Dermis microvascular lymphatic vessel endothelial cell (primary cell): ENCODE measurements at regions not wholly inside any gene's neighbourhood (a gene's known extent, or its start where the extent isn't known, plus 50 kb on each side); places are given as distances from the start of the nearest gene placed in this dataset.

Experiments used
- DNase-seq, 2 donors: peaks; one replicate each; pipeline versions ENCODE4 v3.0.0 to v3.0.0-alpha.2; 2010; ENCODE audit warnings: low read depth in 2 of 2

GRCh38 chr6:14187406-14187805, 69.8 kb downstream of the CD83 start:
- no peak for DNase-seq

DNA sequence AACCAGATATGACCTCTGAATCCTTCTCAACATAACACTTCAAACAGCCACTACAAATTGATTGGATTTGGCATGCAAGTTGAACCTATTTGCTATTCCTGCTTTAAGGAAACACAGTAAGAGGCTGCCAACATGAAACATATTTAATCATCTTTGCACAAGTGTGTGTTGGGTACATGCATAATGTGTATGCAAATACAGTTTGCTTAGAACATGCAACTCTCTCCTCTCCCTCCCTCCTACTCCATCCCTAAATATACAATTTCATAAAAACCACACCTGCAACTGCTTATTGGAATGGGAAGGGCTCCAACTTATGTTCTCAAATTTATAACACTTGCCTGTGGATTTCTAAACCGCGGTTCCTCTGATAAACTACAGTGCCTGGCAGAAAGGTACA, 71.5 kb downstream of the CD83 start:
- DNase-seq: no peak

DNA sequence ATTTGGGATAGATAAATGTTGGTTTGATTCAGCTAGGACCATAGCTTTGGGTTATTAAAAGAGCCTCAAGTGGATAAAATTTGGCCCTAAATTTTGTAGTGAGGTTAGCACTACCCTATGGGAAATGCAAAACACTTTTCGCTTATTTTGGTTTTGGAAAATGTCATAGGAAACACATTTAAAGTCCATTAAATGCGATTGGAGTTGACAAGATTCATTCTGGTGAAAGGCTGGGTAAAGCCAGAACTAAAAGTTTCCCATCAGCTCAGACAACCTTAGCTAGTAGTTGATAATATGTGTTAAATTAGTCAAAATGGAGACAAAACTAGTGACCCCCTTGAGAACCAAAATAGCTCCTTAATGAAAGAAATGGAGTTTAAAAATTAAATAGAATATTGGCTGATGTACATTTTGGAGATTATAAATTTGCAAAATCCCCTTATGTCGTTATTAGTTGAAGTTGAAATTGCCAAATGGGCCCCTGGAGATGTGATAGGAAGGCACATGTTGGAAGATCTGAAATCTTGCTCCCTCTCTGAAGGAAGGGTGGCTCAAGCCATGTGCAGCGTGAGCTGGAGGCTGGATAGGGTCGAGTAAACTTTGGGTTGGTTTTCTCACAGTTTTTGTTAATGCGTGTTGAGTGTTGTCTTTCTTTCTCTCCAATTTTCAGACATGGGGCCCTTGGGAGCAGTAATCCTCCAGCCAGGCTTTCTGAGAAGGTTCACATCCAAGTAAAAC, 72.8 kb downstream of the CD83 start:
- DNase-seq: no peak

GRCh38 chr6:14190929-14191224, 73.3 kb downstream of the CD83 start:
- DNase-seq: no peak

DNA sequence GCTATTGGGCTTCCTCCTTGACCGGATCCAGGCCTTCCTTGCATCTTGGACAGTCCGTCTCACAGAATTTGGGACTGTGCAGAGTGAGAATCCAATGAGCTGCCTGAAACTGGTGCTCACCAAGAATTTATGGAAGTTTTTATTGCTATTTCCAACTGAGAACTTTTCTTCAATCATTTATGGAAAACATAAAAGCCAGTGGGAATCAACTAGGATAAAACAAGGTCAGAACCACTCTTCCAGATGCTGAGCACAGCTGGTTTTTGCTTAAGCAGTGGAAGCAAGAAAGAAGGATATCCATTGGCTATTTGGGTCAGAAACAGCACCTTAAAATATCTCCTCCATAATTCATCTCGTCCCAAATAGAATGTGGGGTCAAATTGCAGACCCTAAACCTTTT, 74.2 kb downstream of the CD83 start:
- DNase-seq: no peak

GRCh38 chr6:14192216-14192788, 74.7 kb downstream of the CD83 start:
- no peak for DNase-seq

GRCh38 chr6:14193524-14193923, 76.0 kb downstream of the CD83 start:
- no peak for DNase-seq

- DNase-seq: no peak
These were observed 76.9 kb downstream of the CD83 start for GRCh38 chr6:14194483-14194882.

DNA sequence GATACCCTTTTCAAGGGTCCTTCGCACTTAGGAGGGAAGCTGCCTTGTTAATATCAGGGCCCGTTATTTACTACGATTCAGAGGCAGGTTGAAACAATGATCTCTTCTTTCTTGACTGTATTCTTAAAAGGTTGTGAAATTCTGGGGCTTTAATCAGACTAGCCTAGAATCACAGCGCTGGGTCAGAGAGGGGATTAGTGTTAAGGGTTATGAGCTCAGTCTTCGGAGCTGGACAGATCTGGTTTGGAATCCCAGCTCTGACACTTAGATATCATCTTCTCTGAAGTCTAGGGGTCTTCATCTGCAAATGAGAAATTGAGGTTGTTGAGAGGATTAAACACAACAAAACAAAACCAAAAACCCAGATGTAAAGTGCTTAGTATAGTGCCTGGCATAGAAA, 77.4 kb downstream of the CD83 start:
- no peak for DNase-seq

DNA sequence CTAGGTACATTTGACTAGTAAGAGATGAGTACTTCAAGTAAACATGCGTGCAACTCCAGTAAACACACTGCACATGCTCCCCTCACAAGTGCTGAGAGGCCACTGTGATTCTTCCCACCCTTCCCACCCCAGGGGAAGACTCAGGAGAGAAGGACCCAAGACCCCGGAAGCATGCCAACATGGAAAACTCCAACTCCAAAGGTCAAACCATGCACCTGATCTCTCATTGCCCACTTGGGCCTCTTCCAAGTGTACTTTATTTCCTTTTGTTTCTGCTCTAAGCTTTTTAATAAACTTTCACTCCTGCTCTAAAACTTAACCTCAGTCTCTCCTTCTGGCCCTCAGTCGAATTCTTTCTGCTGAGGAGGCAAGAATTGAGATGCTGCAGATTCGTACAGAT, 78.5 kb downstream of the CD83 start:
- no peak for DNase-seq

DNA sequence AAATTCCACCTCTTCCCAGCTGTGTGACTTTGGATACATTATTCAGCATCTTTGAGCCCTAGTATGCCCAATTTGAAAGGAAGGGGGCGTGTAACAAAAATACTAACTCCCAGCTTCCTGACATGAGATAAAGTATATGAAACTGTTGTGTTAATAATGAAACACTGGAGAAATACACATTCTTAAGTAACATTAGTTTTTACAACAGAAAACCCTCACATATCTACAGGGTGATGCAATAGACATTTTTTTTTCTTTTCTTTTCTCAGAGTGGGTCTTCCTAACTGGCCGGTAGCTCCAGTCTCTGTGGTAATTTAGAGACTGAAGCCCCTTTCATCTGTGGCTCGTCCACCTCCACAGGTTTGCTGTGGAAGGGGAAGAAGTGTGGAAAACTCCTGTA, 79.5 kb downstream of the CD83 start:
- no peak for DNase-seq

GRCh38 chr6:14200047-14200446, 82.5 kb downstream of the CD83 start:
- DNase-seq: no peak

DNA sequence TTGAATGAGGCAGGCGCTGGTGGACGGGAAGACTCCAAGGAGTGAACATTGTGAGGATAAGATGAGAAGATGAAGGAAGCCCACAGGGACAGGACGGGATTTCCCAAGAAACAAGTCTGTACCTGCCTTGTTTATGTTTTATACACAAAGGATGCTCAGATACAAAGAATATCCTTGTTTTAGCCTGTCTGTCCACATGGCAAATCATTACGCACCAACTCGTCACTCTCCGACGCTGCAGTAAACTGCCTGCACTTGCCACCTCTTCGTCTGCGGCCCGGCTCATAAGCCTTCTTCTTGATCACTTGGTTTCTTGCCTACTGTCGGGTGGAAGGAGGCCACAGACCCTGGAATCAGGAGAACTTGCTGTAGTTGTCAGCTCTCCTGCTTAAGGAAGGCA, 85.4 kb downstream of the CD83 start:
- no peak for DNase-seq

- DNase-seq: no peak
These were observed 88.8 kb downstream of the CD83 start for GRCh38 chr6:14206391-14206790.

GRCh38 chr6:14207448-14207847, 89.9 kb downstream of the CD83 start:
- no peak for DNase-seq

- no peak for DNase-seq
These were observed 91.4 kb downstream of the CD83 start for GRCh38 chr6:14209000-14209399.

- DNase-seq: no peak
These were observed 92.5 kb downstream of the CD83 start for GRCh38 chr6:14210077-14210476.

- DNase-seq: peak; percentile 70 to 91
These were observed 93.3 kb downstream of the CD83 start for GRCh38 chr6:14210663-14211561.

- peak in 1 of 2 donors; percentile 10 for DNase-seq
These were observed 94.0 kb downstream of the CD83 start for GRCh38 chr6:14211562-14211942.

- DNase-seq: no peak
These were observed 94.4 kb downstream of the CD83 start for GRCh38 chr6:14212020-14212419.

DNA sequence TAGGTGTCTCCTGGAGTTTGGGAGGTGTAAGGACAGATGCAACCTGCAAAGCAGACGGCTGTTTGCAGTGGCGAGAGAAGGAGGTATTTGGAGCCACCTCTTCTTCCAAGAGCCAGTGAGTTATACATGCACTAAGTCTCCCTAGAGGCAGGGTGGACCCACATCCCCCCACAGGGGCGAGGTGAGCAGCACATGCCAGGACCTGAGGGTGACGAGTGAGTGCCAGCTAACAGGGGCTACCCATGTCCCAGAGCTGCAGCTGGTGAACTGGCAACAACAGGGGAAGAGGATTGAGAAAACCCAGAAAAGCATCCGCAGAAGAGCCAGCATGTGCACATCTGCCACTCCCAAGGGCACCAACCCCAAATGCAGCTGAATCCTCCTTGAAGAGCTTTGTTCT, 95.1 kb downstream of the CD83 start:
- DNase-seq: no peak

- DNase-seq: no peak
These were observed 99.5 kb downstream of the CD83 start for GRCh38 chr6:14216946-14217684.
